ENCODE measurements at regions not wholly inside any gene's neighbourhood (a gene's known extent, or its start where the extent isn't known, plus 50 kb on each side); places are given as distances from the start of the nearest gene placed in this dataset.

- TF ChIP-seq CTCF (IDR thresholded peaks at IDR 0.05) (no peak), POLR2AphosphoS5 (IDR thresholded peaks at IDR 0.05) (no peak), POLR2A (IDR thresholded peaks at IDR 0.05) (no peak)
Measured at GRCh38 chr10:71909399-71910083, 54.7 kb upstream of the CHST3 start.

Measured in stomach (tissue), 4 donors.